ENCODE measurements at regions not wholly inside any gene's neighbourhood (a gene's known extent, or its start where the extent isn't known, plus 50 kb on each side); places are given as distances from the start of the nearest gene placed in this dataset.

GRCh38 chr3:13168391-13168790 is 95.2 kb upstream of the IQSEC1 start:
- Histone ChIP-seq H3K9me3 (no peaks in the 10 kb centered on the region), H3K36me3 (no peaks in the 10 kb centered on the region), H3K27ac (no peak overlapping the region), H3K4me3 (no peak overlapping the region), H3K4me1 (no peaks in the 10 kb centered on the region), H3K27me3 (no peaks in the 10 kb centered on the region)
- WGBS (ENCODE audit: insufficient coverage, low coverage, low lambda C conversion rate, missing lambda C conversion rate) = 98% methylated on average over 4 of the region's 4 CpGs
- DNase-seq = no peak
- no peak for TF ChIP-seq POLR2A (IDR thresholded peaks at IDR 0.05)
- TF ChIP-seq CTCF (IDR thresholded peaks at IDR 0.05) = no peak
- ATAC-seq = no peak
- intact Hi-C loops (cut with DNase I) = no loop called here

- no peaks in the 10 kb centered on the region for H3K4me1 ChIP-seq
- H3K9me3 ChIP-seq = no peaks in the 10 kb centered on the region
- no peaks in the 10 kb centered on the region for H3K36me3 ChIP-seq
- DNase-seq (peak in 1 of 3 donors; percentile 20), ATAC-seq (no peak)
- WGBS (ENCODE audit: insufficient coverage, low coverage, low lambda C conversion rate, missing lambda C conversion rate) = no CpG with 5 or more reads among the region's 2 CpGs
- no peak overlapping the region for H3K4me3 ChIP-seq
- TF ChIP-seq POLR2A (IDR thresholded peaks at IDR 0.05) (no peak), CTCF (IDR thresholded peaks at IDR 0.05) (no peak)
- no peak overlapping the region for H3K27ac ChIP-seq
- no peaks in the 10 kb centered on the region for H3K27me3 ChIP-seq
- intact Hi-C loops (cut with DNase I) = no loop called here
These were observed 94.6 kb upstream of the IQSEC1 start for GRCh38 chr3:13167829-13168228.

- Histone ChIP-seq H3K9me3 (no peaks in the 10 kb centered on the region), H3K27ac (no peak overlapping the region), H3K36me3 (no peaks in the 10 kb centered on the region), H3K4me1 (no peaks in the 10 kb centered on the region), H3K4me3 (no peak overlapping the region), H3K27me3 (no peaks in the 10 kb centered on the region)
- 100% methylated on average over 1 of the region's 11 CpGs for WGBS (ENCODE audit: insufficient coverage, low coverage, low lambda C conversion rate, missing lambda C conversion rate)
- no peak for TF ChIP-seq CTCF (IDR thresholded peaks at IDR 0.05)
- no peak for TF ChIP-seq POLR2A (IDR thresholded peaks at IDR 0.05)
- no peak for ATAC-seq
- intact Hi-C loops (cut with DNase I) = no loop called here
- peak in 1 of 3 donors; percentile 21 for DNase-seq
These were observed 94.0 kb upstream of the IQSEC1 start for GRCh38 chr3:13167064-13167743.

GRCh38 chr3:13166243-13167063 is 93.2 kb upstream of the IQSEC1 start:
- intact Hi-C loops (cut with DNase I) = no loop called here
- Histone ChIP-seq H3K4me3 (no peak overlapping the region), H3K27me3 (no peaks in the 10 kb centered on the region), H3K4me1 (no peaks in the 10 kb centered on the region), H3K27ac (no peak overlapping the region), H3K9me3 (no peaks in the 10 kb centered on the region), H3K36me3 (no peaks in the 10 kb centered on the region)
- no peak for DNase-seq
- 93% methylated on average over 7 of the region's 13 CpGs for whole genome bisulfite sequencing (ENCODE audit: insufficient coverage, low coverage, low lambda C conversion rate, missing lambda C conversion rate)
- no peak for ATAC-seq
- TF ChIP-seq POLR2A (IDR thresholded peaks at IDR 0.05) (no peak), CTCF (IDR thresholded peaks at IDR 0.05) (no peak)

All from right lobe of liver (tissue), 6 donors.